ENCODE measurements at regions not wholly inside any gene's neighbourhood (a gene's known extent, or its start where the extent isn't known, plus 50 kb on each side); places are given as distances from the start of the nearest gene placed in this dataset.

DNA sequence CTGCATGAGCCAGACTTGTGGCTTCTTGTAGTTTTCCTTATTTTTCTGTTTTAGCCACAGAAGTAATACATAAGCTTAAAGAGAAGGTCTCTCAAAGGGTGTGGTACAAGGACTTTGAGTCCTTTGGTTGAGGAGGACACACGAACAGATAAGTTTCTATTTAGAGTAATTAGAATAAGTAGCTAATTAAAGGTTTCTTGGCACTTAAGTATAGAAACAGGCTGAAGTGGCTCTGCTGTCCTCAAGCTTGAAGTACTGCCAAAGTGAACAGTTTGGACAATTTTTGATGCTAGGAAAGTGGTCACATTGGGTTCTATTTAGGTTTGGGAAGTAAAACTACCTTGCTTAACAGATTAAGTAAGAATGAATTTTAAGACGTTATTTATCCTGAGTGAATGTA, 278.3 kb upstream of the MPDZ start:
- TF ChIP-seq, protein P1, sequence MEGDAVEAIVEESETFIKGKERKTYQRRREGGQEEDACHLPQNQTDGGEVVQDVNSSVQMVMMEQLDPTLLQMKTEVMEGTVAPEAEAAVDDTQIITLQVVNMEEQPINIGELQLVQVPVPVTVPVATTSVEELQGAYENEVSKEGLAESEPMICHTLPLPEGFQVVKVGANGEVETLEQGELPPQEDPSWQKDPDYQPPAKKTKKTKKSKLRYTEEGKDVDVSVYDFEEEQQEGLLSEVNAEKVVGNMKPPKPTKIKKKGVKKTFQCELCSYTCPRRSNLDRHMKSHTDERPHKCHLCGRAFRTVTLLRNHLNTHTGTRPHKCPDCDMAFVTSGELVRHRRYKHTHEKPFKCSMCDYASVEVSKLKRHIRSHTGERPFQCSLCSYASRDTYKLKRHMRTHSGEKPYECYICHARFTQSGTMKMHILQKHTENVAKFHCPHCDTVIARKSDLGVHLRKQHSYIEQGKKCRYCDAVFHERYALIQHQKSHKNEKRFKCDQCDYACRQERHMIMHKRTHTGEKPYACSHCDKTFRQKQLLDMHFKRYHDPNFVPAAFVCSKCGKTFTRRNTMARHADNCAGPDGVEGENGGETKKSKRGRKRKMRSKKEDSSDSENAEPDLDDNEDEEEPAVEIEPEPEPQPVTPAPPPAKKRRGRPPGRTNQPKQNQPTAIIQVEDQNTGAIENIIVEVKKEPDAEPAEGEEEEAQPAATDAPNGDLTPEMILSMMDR (IDR thresholded peaks at IDR 0.05; ENCODE audit: control insufficient read depth, extremely low read depth, insufficient read depth) = no peak
- no peak for DNase-seq (ENCODE audit: low read depth)
- no peak overlapping the region for H3K4me3 ChIP-seq (ENCODE audit: low read depth, low read length)

DNA sequence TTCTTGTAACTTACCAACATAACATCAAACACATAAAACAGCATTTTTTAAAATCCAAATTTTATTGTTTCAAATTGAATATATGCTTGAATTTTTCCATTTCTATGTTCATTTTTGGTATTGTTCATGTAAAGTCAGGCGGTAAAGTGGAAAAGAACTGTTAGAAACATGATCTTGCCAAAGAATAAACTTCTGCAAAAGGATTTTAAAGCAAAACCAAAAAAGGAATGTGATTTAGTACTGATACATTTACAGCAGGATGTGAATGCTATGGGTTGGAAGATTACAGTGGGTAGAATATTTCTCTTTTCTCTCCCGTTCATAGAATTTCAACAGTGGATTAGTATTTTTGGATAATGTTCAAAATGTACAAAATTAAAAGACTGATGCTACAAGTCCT, 277.2 kb upstream of the MPDZ start:
- H3K4me3 ChIP-seq (ENCODE audit: low read depth, low read length) = no peak overlapping the region
- no peak for DNase-seq (ENCODE audit: low read depth)
- TF ChIP-seq, protein P1 (IDR thresholded peaks at IDR 0.05; ENCODE audit: control insufficient read depth, extremely low read depth, insufficient read depth) = no peak

- no peak overlapping the region for H3K4me3 ChIP-seq (ENCODE audit: low read depth, low read length)
- DNase-seq (ENCODE audit: low read depth) = no peak
- TF ChIP-seq, protein P1 (IDR thresholded peaks at IDR 0.05; ENCODE audit: control insufficient read depth, extremely low read depth, insufficient read depth) = no peak
Observed at GRCh38 chr9:13555989-13556500, 276.6 kb upstream of the MPDZ start.

GRCh38 chr9:13555516-13555915, 276.0 kb upstream of the MPDZ start:
- TF ChIP-seq, protein P1 (IDR thresholded peaks at IDR 0.05; ENCODE audit: control insufficient read depth, extremely low read depth, insufficient read depth) = no peak
- peak; percentile 82 for DNase-seq (ENCODE audit: low read depth)
- H3K4me3 ChIP-seq (ENCODE audit: low read depth, low read length) = no peak overlapping the region

DNA sequence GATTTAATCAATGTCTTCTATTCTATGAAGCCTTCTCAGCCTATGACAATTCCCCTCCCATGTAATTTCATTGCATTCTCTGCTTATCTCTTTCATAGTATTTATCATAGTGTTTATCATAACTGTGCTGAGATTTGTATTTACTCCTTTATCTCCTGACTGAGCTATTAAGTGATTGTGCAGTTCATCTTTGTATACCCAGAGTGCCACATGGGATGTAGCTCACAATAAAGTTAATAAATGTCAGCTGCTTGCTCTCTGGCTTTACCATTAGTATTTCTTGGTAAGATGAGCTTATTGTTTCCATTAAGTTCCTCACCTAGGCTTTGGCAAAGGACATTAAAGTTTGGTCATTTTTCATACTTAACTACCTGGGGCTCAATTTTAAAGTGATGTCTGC, 275.1 kb upstream of the MPDZ start:
- no peak for DNase-seq (ENCODE audit: low read depth)
- no peak overlapping the region for H3K4me3 ChIP-seq (ENCODE audit: low read depth, low read length)
- TF ChIP-seq, protein P1 (IDR thresholded peaks at IDR 0.05; ENCODE audit: control insufficient read depth, extremely low read depth, insufficient read depth) = no peak

GRCh38 chr9:13552606-13553215, 273.2 kb upstream of the MPDZ start:
- DNase-seq (ENCODE audit: low read depth) = no peak
- H3K4me3 ChIP-seq (ENCODE audit: low read depth, low read length) = no peak overlapping the region
- TF ChIP-seq, protein P1 (IDR thresholded peaks at IDR 0.05; ENCODE audit: control insufficient read depth, extremely low read depth, insufficient read depth) = no peak

GRCh38 chr9:13550519-13550918, 271.0 kb upstream of the MPDZ start:
- H3K4me3 ChIP-seq (ENCODE audit: low read depth, low read length) = no peak overlapping the region
- no peak for DNase-seq (ENCODE audit: low read depth)
- TF ChIP-seq, protein P1 (IDR thresholded peaks at IDR 0.05; ENCODE audit: control insufficient read depth, extremely low read depth, insufficient read depth) = no peak
